Activated CD8-positive, alpha-beta T cell treated with anti-CD3 and anti-CD28 coated beads for 36 hours (primary cell): ENCODE measurements at regions not wholly inside any gene's neighbourhood (a gene's known extent, or its start where the extent isn't known, plus 50 kb on each side); places are given as distances from the start of the nearest gene placed in this dataset.

ENCODE experiments used
- ATAC-seq: fragments of 200-7000 bp; cut with Tn5 transposase; one replicate; pipeline ENCODE4 v1.10.0; 2021; ENCODE audit warnings: mild to moderate bottlenecking, moderate library complexity
- CTCF ChIA-PET: fragments of 350-600 bp; sonication (Branson Sonifier 250); formaldehyde crosslinking; loops from one replicate; lab custom pipeline; 2021; ENCODE audit warnings: antibody characterized with exemption; lab: Charles Lee
- POLR2A ChIA-PET: fragments of 350-600 bp; sonication (Branson Sonifier 250); formaldehyde crosslinking; loops from one replicate; lab custom pipeline; 2021; ENCODE audit warnings: antibody characterized with exemption; lab: Charles Lee
- DNase-seq: peaks from one replicate; pipeline ENCODE4 v3.0.0-alpha.2; 2020
- H3K27ac Mint-ChIP-seq: one replicate; pipeline ENCODE4 v1.8.0; 2021; ENCODE audit warnings: mild to moderate bottlenecking, mixed read lengths
- H3K27me3 Mint-ChIP-seq: one replicate; pipeline ENCODE4 v1.8.0; 2021; ENCODE audit warnings: mixed read lengths
- H3K36me3 Mint-ChIP-seq: one replicate; pipeline ENCODE4 v1.8.0; 2021; ENCODE audit warnings: low read depth, mixed read lengths
- H3K4me1 Mint-ChIP-seq: one replicate; pipeline ENCODE4 v1.8.0; 2021; ENCODE audit warnings: low read depth, mixed read lengths
- H3K4me3 Mint-ChIP-seq: one replicate; pipeline ENCODE4 v1.8.0; 2021; ENCODE audit warnings: mild to moderate bottlenecking, moderate library complexity, mixed read lengths
- H3K9me3 Mint-ChIP-seq: one replicate; pipeline ENCODE4 v1.8.0; 2021; ENCODE audit warnings: mixed read lengths
- intact Hi-C: fragments of 100-400 bp; cut with micrococcal nuclease; formaldehyde crosslinking; loops from one replicate; pipeline ENCODE4 v1.10.0; 2022
- TF ChIP-seq, protein P1 (sequence below): fragments of 200-600 bp; IDR thresholded peaks from one replicate; pipeline ENCODE4 v1.8.0; 2022; ENCODE audit warnings: antibody characterized with exemption, mild to moderate bottlenecking

DNA sequence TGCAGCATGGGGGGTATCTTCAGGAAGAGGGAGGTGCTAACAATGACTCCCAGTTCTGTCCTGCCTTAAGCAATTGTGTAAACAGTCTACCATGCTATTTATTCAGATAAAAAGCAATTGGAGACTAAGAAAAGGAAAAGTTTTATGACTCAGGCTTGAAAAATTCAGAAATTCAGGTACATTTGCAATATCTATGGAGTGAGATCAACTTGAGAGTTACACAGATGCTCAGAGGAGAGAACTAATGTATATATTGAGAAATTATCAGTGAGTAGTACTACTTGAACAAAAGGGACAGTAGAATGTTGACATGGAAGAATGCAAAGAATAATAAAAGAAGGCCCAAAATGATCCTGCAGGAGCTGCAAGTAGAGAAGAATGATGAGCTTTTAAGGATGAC, 277.6 kb upstream of the DACH1 start:
- no peaks in the 10 kb centered on the region for H3K27me3 Mint-ChIP-seq
- intact Hi-C loops, result no loop called here
- CTCF ChIA-PET, result no interaction called here
- TF ChIP-seq, protein P1, sequence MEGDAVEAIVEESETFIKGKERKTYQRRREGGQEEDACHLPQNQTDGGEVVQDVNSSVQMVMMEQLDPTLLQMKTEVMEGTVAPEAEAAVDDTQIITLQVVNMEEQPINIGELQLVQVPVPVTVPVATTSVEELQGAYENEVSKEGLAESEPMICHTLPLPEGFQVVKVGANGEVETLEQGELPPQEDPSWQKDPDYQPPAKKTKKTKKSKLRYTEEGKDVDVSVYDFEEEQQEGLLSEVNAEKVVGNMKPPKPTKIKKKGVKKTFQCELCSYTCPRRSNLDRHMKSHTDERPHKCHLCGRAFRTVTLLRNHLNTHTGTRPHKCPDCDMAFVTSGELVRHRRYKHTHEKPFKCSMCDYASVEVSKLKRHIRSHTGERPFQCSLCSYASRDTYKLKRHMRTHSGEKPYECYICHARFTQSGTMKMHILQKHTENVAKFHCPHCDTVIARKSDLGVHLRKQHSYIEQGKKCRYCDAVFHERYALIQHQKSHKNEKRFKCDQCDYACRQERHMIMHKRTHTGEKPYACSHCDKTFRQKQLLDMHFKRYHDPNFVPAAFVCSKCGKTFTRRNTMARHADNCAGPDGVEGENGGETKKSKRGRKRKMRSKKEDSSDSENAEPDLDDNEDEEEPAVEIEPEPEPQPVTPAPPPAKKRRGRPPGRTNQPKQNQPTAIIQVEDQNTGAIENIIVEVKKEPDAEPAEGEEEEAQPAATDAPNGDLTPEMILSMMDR, result no peak
- H3K9me3 Mint-ChIP-seq, result no peaks in the 10 kb centered on the region
- no peak overlapping the region for H3K27ac Mint-ChIP-seq
- no peaks in the 10 kb centered on the region for H3K36me3 Mint-ChIP-seq
- DNase-seq (no peak), ATAC-seq (no peak)
- H3K4me3 Mint-ChIP-seq, result no peak overlapping the region
- POLR2A ChIA-PET, result no interaction called here
- no peaks in the 10 kb centered on the region for H3K4me1 Mint-ChIP-seq

DNA sequence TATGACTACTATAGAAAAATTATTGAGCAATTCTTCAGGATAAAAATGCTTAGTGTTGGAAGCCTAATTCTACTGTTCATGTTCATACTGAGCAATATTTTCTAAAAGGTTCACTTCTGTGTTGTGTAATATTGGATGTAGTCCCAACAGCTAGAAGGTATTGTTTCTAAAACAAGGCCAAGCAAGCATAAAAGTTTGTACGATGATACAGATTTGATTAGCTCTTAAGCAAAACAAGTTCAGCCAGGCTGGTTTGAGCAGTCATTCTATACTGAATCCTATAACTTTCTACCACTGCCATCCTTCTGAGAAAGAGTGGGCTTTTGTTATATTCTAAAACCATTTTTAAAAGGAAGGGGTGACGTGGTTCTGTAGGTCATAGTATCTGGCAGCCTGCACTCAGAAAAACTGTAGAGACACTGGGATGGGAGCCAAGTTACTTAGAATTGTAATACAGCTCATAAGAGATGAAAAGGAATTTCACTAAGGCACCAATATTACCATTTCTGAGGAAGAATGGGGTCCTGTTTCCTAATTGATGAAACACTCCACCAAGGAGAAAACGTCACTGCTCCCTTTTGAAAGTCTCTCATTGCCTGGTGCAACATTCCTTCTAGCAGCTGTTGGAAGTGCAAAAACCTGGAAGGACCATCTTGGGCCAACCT, 275.0 kb upstream of the DACH1 start:
- ChIA-PET CTCF (interaction anchor here (0.7 kb wide), 1 partner anchor 15 kb away, joined by 3 read pairs; no protein-coding TSS in a partner anchor), POLR2A (no interaction called here)
- intact Hi-C loops, result no loop called here
- TF ChIP-seq, protein P1, result no peak
- DNase-seq (no peak), ATAC-seq (no peak)
- Mint-ChIP-seq H3K4me1 (no peaks in the 10 kb centered on the region), H3K36me3 (no peaks in the 10 kb centered on the region), H3K27ac (no peak overlapping the region), H3K4me3 (no peak overlapping the region), H3K27me3 (no peaks in the 10 kb centered on the region), H3K9me3 (no peaks in the 10 kb centered on the region)

DNA sequence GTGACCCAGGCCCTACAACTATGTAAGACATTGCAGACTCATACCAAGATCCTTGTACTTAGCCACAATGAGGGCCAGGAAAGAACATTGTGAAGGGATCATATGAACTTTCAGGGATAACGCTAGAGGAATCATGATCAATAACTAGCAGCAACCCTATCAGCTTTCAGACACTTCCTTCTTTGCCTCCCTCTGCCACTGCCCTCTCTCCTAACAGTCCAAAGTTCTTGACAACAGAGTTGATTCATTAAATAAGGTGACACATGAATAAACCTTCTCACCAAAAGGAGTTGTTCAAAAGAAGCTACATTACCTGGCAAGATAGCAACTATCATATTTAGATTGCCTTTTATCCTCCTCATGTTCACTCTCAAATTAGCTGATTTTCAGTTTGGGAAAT, 272.2 kb upstream of the DACH1 start:
- Mint-ChIP-seq H3K4me1 (no peaks in the 10 kb centered on the region), H3K4me3 (no peak overlapping the region), H3K9me3 (no peaks in the 10 kb centered on the region), H3K27me3 (no peaks in the 10 kb centered on the region), H3K36me3 (no peaks in the 10 kb centered on the region), H3K27ac (no peak overlapping the region)
- TF ChIP-seq, protein P1, result no peak
- ChIA-PET CTCF (no interaction called here), POLR2A (no interaction called here)
- no peak for DNase-seq
- ATAC-seq, result no peak
- intact Hi-C loops, result no loop called here

DNA sequence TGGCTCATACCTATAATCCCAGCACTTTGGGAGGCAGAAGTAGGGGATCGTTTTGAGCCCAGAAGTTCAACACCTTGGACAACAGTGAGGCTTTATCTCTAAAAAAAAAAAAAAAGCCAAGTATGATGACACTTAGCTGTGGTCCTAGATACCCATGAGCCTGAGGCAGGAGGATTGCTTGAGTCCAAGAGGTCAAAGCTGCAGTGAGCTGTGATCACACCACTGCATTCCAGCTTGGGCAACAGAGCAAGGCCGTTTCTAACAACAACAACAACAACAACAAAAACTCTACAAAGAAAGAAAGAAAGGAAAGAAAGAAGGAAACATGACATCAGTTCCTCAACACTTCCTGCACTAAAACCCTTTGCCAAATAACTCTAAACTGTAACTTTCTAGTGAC, 265.1 kb upstream of the DACH1 start:
- Mint-ChIP-seq H3K4me3 (no peak overlapping the region), H3K36me3 (no peaks in the 10 kb centered on the region)
- intact Hi-C loops, result no loop called here

DNA sequence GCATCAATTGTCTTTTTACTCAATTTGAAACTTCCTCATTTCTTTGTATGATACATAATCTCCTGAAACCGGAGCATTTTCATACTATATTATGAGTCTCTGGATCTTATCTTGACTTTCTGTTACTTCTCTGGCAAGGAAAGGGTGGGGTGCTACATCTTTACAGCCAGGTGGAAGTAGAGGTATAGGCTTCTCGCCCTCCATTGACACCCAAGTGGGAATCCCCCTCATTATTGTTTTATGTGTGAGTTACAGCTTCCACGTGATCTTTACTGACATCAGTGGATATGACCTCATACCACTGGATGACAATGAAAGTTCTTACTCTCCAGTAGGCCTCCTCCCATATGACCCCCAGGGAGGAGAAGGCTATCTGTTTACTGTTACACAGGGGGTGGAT, 262.1 kb upstream of the DACH1 start:
- no peak overlapping the region for H3K27ac Mint-ChIP-seq
- no peak overlapping the region for H3K4me3 Mint-ChIP-seq
- no peaks in the 10 kb centered on the region for H3K4me1 Mint-ChIP-seq
- ChIA-PET CTCF (no interaction called here), POLR2A (no interaction called here)
- intact Hi-C loops, result no loop called here
- no peaks in the 10 kb centered on the region for H3K27me3 Mint-ChIP-seq
- H3K36me3 Mint-ChIP-seq, result no peaks in the 10 kb centered on the region
- H3K9me3 Mint-ChIP-seq, result peaks cover 3% of the 10 kb centered on the region
- no peak for ATAC-seq
- no peak for DNase-seq
- TF ChIP-seq, protein P1, result no peak

More for the DNA sequence above, 265.1 kb upstream of the DACH1 start:
- peaks cover 3% of the 10 kb centered on the region for H3K9me3 Mint-ChIP-seq
- no peaks in the 10 kb centered on the region for H3K4me1 Mint-ChIP-seq
- H3K27me3 Mint-ChIP-seq, result no peaks in the 10 kb centered on the region
- POLR2A ChIA-PET, result no interaction called here
- CTCF ChIA-PET, result no interaction called here
- TF ChIP-seq, protein P1, result no peak
- no peak for ATAC-seq
- no peak overlapping the region for H3K27ac Mint-ChIP-seq
- no peak for DNase-seq
